Prostate gland (tissue), 2 donors: ENCODE measurements at regions not wholly inside any gene's neighbourhood (a gene's known extent, or its start where the extent isn't known, plus 50 kb on each side); places are given as distances from the start of the nearest gene placed in this dataset.

Source experiments
- DNase-seq: peaks from one replicate; pipeline ENCODE4 v3.0.0-alpha.2; 2019; ENCODE audit warnings: low spot score
- H3K27ac ChIP-seq, 2 donors: fragments of 200-600 bp; sonication (generic); 2 replicates each; pipeline ENCODE4 v1.5.1; 2017 to 2019
- H3K27me3 ChIP-seq: fragments of 200-600 bp; sonication (generic); replicated peaks from 2 replicates; pipeline ENCODE4 v1.5.1; 2019; ENCODE audit not compliant: insufficient read depth
- H3K36me3 ChIP-seq, 2 donors: fragments of 200-600 bp; sonication (generic); 1 replicate in 1 of 2; 2 replicates in 1 of 2; pipeline versions ENCODE4 v1.5.1 to v1.8.1; 2017 to 2019
- H3K4me1 ChIP-seq: fragments of 200-600 bp; sonication (generic); replicated peaks from 2 replicates; pipeline ENCODE4 v1.5.1; 2019
- H3K4me3 ChIP-seq, 2 donors: fragments of 200-600 bp; sonication (generic); 2 replicates each; pipeline ENCODE4 v1.5.1; 2017 to 2019
- H3K9me3 ChIP-seq: fragments of 200-600 bp; sonication (generic); 2 replicates; pipeline ENCODE4 v1.5.1; 2017
- POLR2A ChIP-seq: fragments of 450-650 bp; IDR thresholded peaks from one replicate; pipeline ENCODE4 v1.6.1; 2016; ENCODE audit warnings: antibody characterized with exemption, mild to moderate bottlenecking
- POLR2AphosphoS5 ChIP-seq: sonication (generic); formaldehyde crosslinking; IDR thresholded peaks from one replicate; pipeline ENCODE4 v1.6.1; 2017; ENCODE audit warnings: antibody characterized with exemption
- WGBS: methylation state at CpG from one replicate; pipeline ENCODE4 v1.1.5; 2018; 5-methylcytosine and 5-hydroxymethylcytosine counted together
- intact Hi-C: fragments of 100-400 bp; cut with DNase I; formaldehyde crosslinking; loops from one replicate; pipeline ENCODE4 v1.14.2; 2022
- TF ChIP-seq, protein P1 (sequence below), 4 experiments: fragments of 200-600 bp in 2 of 4; fragments of 450-650 bp in 2 of 4; sonication (generic) in 2 of 4; IDR thresholded peaks; 1 replicate in 3 of 4; 2 replicates in 1 of 4; pipeline ENCODE4 v1.5.1; 2016 to 2019; ENCODE audit warnings: antibody characterized with exemption in 4 of 4, mild to moderate bottlenecking in 2 of 4, moderate library complexity in 2 of 4

DNA sequence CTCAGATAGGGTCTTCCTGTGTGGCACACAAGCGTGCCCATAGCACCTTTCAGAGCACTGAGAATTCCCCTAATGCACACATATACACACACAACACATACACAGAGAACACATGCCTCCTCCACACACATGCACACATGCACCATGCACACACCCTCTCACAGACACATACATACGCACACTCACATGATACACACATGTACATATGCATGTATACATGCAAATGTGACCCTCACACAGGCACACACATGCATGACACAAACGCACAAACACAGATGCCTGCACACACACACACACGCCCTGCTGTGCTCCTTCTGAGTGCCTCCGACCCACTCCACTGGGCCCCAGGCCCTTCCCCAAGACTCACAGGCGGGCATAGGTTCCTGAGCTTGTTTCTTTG, 251.0 kb downstream of the PTPRU start:
- Histone ChIP-seq H3K27ac (no peak overlapping the region), H3K4me3 (no peak overlapping the region), H3K4me1 (no peaks in the 10 kb centered on the region), H3K27me3 (no peaks in the 10 kb centered on the region), H3K36me3 (no peaks in the 10 kb centered on the region), H3K9me3 (no peaks in the 10 kb centered on the region)
- WGBS, result 91% methylated on average over 6 of the region's 6 CpGs
- TF ChIP-seq POLR2A, result no peak
- TF ChIP-seq, protein P1, sequence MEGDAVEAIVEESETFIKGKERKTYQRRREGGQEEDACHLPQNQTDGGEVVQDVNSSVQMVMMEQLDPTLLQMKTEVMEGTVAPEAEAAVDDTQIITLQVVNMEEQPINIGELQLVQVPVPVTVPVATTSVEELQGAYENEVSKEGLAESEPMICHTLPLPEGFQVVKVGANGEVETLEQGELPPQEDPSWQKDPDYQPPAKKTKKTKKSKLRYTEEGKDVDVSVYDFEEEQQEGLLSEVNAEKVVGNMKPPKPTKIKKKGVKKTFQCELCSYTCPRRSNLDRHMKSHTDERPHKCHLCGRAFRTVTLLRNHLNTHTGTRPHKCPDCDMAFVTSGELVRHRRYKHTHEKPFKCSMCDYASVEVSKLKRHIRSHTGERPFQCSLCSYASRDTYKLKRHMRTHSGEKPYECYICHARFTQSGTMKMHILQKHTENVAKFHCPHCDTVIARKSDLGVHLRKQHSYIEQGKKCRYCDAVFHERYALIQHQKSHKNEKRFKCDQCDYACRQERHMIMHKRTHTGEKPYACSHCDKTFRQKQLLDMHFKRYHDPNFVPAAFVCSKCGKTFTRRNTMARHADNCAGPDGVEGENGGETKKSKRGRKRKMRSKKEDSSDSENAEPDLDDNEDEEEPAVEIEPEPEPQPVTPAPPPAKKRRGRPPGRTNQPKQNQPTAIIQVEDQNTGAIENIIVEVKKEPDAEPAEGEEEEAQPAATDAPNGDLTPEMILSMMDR (IDR thresholded peaks at IDR 0.05), result no peak
- no peak for TF ChIP-seq POLR2AphosphoS5
- no peak for DNase-seq
- intact Hi-C loops, result no loop called here

DNA sequence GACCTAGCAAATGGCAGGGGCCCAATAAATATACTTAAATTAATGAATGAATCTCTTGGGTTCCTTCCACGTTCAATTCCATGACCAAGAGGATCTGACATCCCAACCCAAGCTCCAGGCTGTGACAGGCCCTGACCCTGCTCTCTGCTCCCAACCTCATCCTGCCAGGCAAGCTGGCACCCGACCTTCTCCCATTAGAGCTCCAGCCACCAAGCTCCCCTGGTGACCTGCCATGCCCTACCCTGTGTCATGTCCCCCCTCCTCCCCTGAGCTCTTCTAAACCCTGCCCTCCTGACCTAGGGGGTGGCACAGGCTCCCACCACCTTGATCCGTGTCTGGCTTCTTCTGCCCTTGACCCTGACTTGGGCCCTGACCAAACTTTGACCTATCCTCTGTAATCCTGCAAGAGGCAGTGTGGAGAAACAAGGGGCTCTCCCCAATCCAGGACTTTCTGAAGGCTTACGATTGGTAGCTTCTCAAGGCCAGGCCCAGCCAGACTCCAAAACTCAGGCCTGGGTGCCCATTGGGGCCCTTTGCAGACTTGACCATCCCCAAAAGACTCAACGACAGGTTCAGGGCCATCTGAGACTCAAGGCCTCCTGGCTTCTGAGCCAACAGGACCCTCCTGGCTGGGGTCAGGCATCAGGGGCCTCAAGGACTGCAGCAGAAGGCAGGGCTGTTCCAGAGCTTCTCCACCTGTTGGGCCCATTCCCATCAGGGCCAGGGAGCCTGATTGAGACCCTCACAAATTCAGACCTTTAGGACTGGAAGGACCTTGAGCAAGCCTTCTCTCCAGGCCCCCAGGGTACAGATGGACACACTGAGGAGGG, 249.0 kb downstream of the PTPRU start:
- intact Hi-C loops, result no loop called here
- 87% methylated on average over 5 of the region's 5 CpGs for WGBS
- Histone ChIP-seq H3K9me3 (no peaks in the 10 kb centered on the region), H3K4me3 (no peak overlapping the region), H3K36me3 (no peaks in the 10 kb centered on the region), H3K27me3 (no peaks in the 10 kb centered on the region), H3K27ac (no peak overlapping the region), H3K4me1 (no peaks in the 10 kb centered on the region)
- TF ChIP-seq POLR2A (no peak), POLR2AphosphoS5 (no peak)
- TF ChIP-seq, protein P1 (IDR thresholded peaks at IDR 0.05), result no peak
- no peak for DNase-seq

- DNase-seq, result no peak
- TF ChIP-seq, protein P1 (IDR thresholded peaks at IDR 0.05), result no peak
- no peak for TF ChIP-seq POLR2AphosphoS5
- TF ChIP-seq POLR2A, result no peak
- Histone ChIP-seq H3K9me3 (no peaks in the 10 kb centered on the region), H3K27me3 (peaks cover 7% of the 10 kb centered on the region), H3K4me1 (no peaks in the 10 kb centered on the region), H3K27ac (no peak overlapping the region), H3K36me3 (no peaks in the 10 kb centered on the region), H3K4me3 (no peak overlapping the region)
- WGBS, result 67% methylated on average over 6 of the region's 6 CpGs
- intact Hi-C loops, result no loop called here
Measured at GRCh38 chr1:29482991-29483390, 246.7 kb downstream of the PTPRU start.

DNA sequence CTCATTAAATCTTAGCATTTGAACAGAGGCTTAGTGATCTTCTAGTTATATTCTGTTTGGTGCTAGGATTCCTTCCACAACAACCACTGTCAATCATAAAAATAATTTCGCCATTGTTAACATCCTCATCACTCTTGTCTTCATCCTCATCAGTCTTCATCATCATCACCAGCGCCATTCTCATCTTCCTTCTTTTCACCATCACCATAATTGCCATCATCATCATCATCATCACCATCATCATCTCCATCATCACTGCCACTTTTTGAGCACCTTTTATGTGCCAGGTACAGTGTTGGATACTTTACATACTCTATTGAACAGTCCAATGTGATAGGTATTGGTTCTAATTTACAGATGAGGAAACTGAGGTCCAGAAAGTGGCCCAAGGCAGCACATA, 245.7 kb downstream of the PTPRU start:
- TF ChIP-seq, protein P1 (IDR thresholded peaks at IDR 0.05), result no peak
- TF ChIP-seq POLR2A (no peak), POLR2AphosphoS5 (no peak)
- no peaks in the 10 kb centered on the region for H3K36me3 ChIP-seq
- no peak overlapping the region for H3K27ac ChIP-seq
- H3K27me3 ChIP-seq, result peaks cover 7% of the 10 kb centered on the region
- DNase-seq, result no peak
- H3K9me3 ChIP-seq, result no peaks in the 10 kb centered on the region
- intact Hi-C loops, result no loop called here
- H3K4me1 ChIP-seq, result no peaks in the 10 kb centered on the region
- H3K4me3 ChIP-seq, result no peak overlapping the region
- 86% methylated on average over 2 of the region's 2 CpGs for WGBS

GRCh38 chr1:29481031-29481430, 244.7 kb downstream of the PTPRU start:
- no peak overlapping the region for H3K27ac ChIP-seq
- TF ChIP-seq, protein P1 (IDR thresholded peaks at IDR 0.05), result no peak
- no peak for TF ChIP-seq POLR2AphosphoS5
- TF ChIP-seq POLR2A, result no peak
- intact Hi-C loops, result no loop called here
- no peak for DNase-seq
- H3K4me3 ChIP-seq, result no peak overlapping the region
- peaks cover 7% of the 10 kb centered on the region for H3K27me3 ChIP-seq
- 73% methylated on average over 5 of the region's 5 CpGs for WGBS
- H3K4me1 ChIP-seq, result no peaks in the 10 kb centered on the region
- H3K9me3 ChIP-seq, result no peaks in the 10 kb centered on the region
- H3K36me3 ChIP-seq, result no peaks in the 10 kb centered on the region
